SW480 (cell line): ENCODE measurements at regions not wholly inside any gene's neighbourhood (a gene's known extent, or its start where the extent isn't known, plus 50 kb on each side); places are given as distances from the start of the nearest gene placed in this dataset.

Experiments
- DNase-seq: peaks from one replicate; pipeline ENCODE4 v3.0.0-alpha.2; 2016; ENCODE audit warnings: low spot score

GRCh38 chr13:84332346-84332745 lies 450.1 kb upstream of the SLITRK1 start:
- no peak for DNase-seq

GRCh38 chr13:84315527-84315926 lies 433.3 kb upstream of the SLITRK1 start:
- DNase-seq: no peak

- DNase-seq: no peak
Observed at GRCh38 chr13:84303035-84303434, 420.8 kb upstream of the SLITRK1 start.

- DNase-seq: no peak
Observed at GRCh38 chr13:84297251-84297650, 415.0 kb upstream of the SLITRK1 start.

- DNase-seq: no peak
Observed at GRCh38 chr13:84296401-84296800, 414.1 kb upstream of the SLITRK1 start.

- DNase-seq: no peak
Observed at GRCh38 chr13:84294576-84294975, 412.3 kb upstream of the SLITRK1 start.

GRCh38 chr13:84290386-84290785 lies 408.1 kb upstream of the SLITRK1 start:
- DNase-seq: no peak

GRCh38 chr13:84279166-84279565 lies 396.9 kb upstream of the SLITRK1 start:
- no peak for DNase-seq

- DNase-seq: no peak
Observed at GRCh38 chr13:84272877-84273562, 390.7 kb upstream of the SLITRK1 start.

- no peak for DNase-seq
Observed at GRCh38 chr13:84265257-84265764, 383.0 kb upstream of the SLITRK1 start.

- no peak for DNase-seq
Observed at GRCh38 chr13:84263354-84264069, 381.2 kb upstream of the SLITRK1 start.

- DNase-seq: no peak
Observed at GRCh38 chr13:84255226-84255797, 373.0 kb upstream of the SLITRK1 start.

GRCh38 chr13:84249463-84249862 lies 367.2 kb upstream of the SLITRK1 start:
- DNase-seq: no peak

- no peak for DNase-seq
Observed at GRCh38 chr13:84243340-84243739, 361.1 kb upstream of the SLITRK1 start.

- no peak for DNase-seq
Observed at GRCh38 chr13:84239032-84239431, 356.8 kb upstream of the SLITRK1 start.

- DNase-seq: no peak
Observed at GRCh38 chr13:84238381-84238780, 356.1 kb upstream of the SLITRK1 start.

- no peak for DNase-seq
Observed at GRCh38 chr13:84237143-84237542, 354.9 kb upstream of the SLITRK1 start.

- no peak for DNase-seq
Observed at GRCh38 chr13:84234416-84234815, 352.1 kb upstream of the SLITRK1 start.

GRCh38 chr13:84230568-84230967 lies 348.3 kb upstream of the SLITRK1 start:
- no peak for DNase-seq

GRCh38 chr13:84211048-84211447 lies 328.8 kb upstream of the SLITRK1 start:
- no peak for DNase-seq

- DNase-seq: no peak
Observed at GRCh38 chr13:84208246-84208910, 326.1 kb upstream of the SLITRK1 start.

- DNase-seq: no peak
Observed at GRCh38 chr13:84207509-84207908, 325.2 kb upstream of the SLITRK1 start.

- no peak for DNase-seq
Observed at GRCh38 chr13:84200971-84201370, 318.7 kb upstream of the SLITRK1 start.
